ENCODE measurements at regions not wholly inside any gene's neighbourhood (a gene's known extent, or its start where the extent isn't known, plus 50 kb on each side); places are given as distances from the start of the nearest gene placed in this dataset.

GRCh38 chr19:46911456-46911855 lies 50.7 kb downstream of the ARHGAP35 start:
- in situ Hi-C loops (cut with HindIII; ENCODE audit: low sequenced_read_pairs) = no loop called here

GRCh38 chr19:46913198-46913851 lies 52.5 kb downstream of the ARHGAP35 start:
- in situ Hi-C loops (cut with HindIII; ENCODE audit: low sequenced_read_pairs) = no loop called here

GRCh38 chr19:46913852-46914430 lies 53.1 kb downstream of the ARHGAP35 start:
- in situ Hi-C loops (cut with HindIII; ENCODE audit: low sequenced_read_pairs) = no loop called here

GRCh38 chr19:46915386-46915785 lies 54.6 kb downstream of the ARHGAP35 start:
- in situ Hi-C loops (cut with HindIII; ENCODE audit: low sequenced_read_pairs) = no loop called here

GRCh38 chr19:46917002-46917401 lies 56.2 kb downstream of the ARHGAP35 start:
- in situ Hi-C loops (cut with HindIII; ENCODE audit: low sequenced_read_pairs) = no loop called here

GRCh38 chr19:46919324-46919723 lies 58.5 kb downstream of the ARHGAP35 start:
- in situ Hi-C loops (cut with HindIII; ENCODE audit: low sequenced_read_pairs) = no loop called here

- in situ Hi-C loops (cut with HindIII; ENCODE audit: low sequenced_read_pairs) = no loop called here
Observed at GRCh38 chr19:46920362-46920761, 59.6 kb downstream of the ARHGAP35 start.

GRCh38 chr19:46921071-46921470 lies 60.3 kb downstream of the ARHGAP35 start:
- in situ Hi-C loops (cut with HindIII; ENCODE audit: low sequenced_read_pairs) = no loop called here

GRCh38 chr19:46922465-46922864 lies 61.7 kb downstream of the ARHGAP35 start:
- in situ Hi-C loops (cut with HindIII; ENCODE audit: low sequenced_read_pairs) = no loop called here

- in situ Hi-C loops (cut with HindIII; ENCODE audit: low sequenced_read_pairs) = no loop called here
Observed at GRCh38 chr19:46924874-46925547, 64.2 kb downstream of the ARHGAP35 start.

GRCh38 chr19:46925548-46925950 lies 64.8 kb downstream of the ARHGAP35 start:
- in situ Hi-C loops (cut with HindIII; ENCODE audit: low sequenced_read_pairs) = no loop called here

GRCh38 chr19:46926170-46927071 lies 65.6 kb downstream of the ARHGAP35 start:
- in situ Hi-C loops (cut with HindIII; ENCODE audit: low sequenced_read_pairs) = no loop called here

GRCh38 chr19:46927106-46927505 lies 66.3 kb downstream of the ARHGAP35 start:
- in situ Hi-C loops (cut with HindIII; ENCODE audit: low sequenced_read_pairs) = no loop called here

GRCh38 chr19:46927893-46928292 lies 67.1 kb downstream of the ARHGAP35 start:
- in situ Hi-C loops (cut with HindIII; ENCODE audit: low sequenced_read_pairs) = no loop called here

GRCh38 chr19:46928951-46929350 lies 68.2 kb downstream of the ARHGAP35 start:
- in situ Hi-C loops (cut with HindIII; ENCODE audit: low sequenced_read_pairs) = no loop called here

- in situ Hi-C loops (cut with HindIII; ENCODE audit: low sequenced_read_pairs) = no loop called here
Observed at GRCh38 chr19:46931202-46931601, 70.4 kb downstream of the ARHGAP35 start.

- in situ Hi-C loops (cut with HindIII; ENCODE audit: low sequenced_read_pairs) = no loop called here
Observed at GRCh38 chr19:46932346-46932745, 71.5 kb downstream of the ARHGAP35 start.

GRCh38 chr19:46935066-46935663 lies 74.4 kb downstream of the ARHGAP35 start:
- in situ Hi-C loops (cut with HindIII; ENCODE audit: low sequenced_read_pairs) = no loop called here

GRCh38 chr19:46943150-46943946 lies 76.3 kb upstream of the NPAS1 start:
- in situ Hi-C loops (cut with HindIII; ENCODE audit: low sequenced_read_pairs) = no loop called here

- in situ Hi-C loops (cut with HindIII; ENCODE audit: low sequenced_read_pairs) = no loop called here
Observed at GRCh38 chr19:46944123-46944748, 75.4 kb upstream of the NPAS1 start.
